Hematopoietic multipotent progenitor cell treated with erythropoietin and hydrocortisone succinate and interleukin-3 and kit ligand, for 15 days (in vitro differentiated cells): ENCODE measurements at regions not wholly inside any gene's neighbourhood (a gene's known extent, or its start where the extent isn't known, plus 50 kb on each side); places are given as distances from the start of the nearest gene placed in this dataset.
A peak's percentile ranks its signal among the peaks of the same experiment; 100 is the strongest.
"Not testable (repeated sequence)": the region's sequence is repeated elsewhere in the genome, so short reads cannot be mapped to it uniquely, and the experiment has no call there.

ENCODE experiments used
- DNase-seq: peaks from one replicate; pipeline ENCODE4 v3.0.0-alpha.2; 2015; ENCODE audit warnings: low spot score

GRCh38 chr17:51435641-51436091 lies 175.3 kb downstream of the UTP18 start:
- DNase-seq, result peak; percentile 17

- no peak for DNase-seq
Measured at GRCh38 chr17:51439395-51440229, 179.3 kb downstream of the UTP18 start.

- DNase-seq, result no peak
Measured at GRCh38 chr17:51441431-51441830, 181.1 kb downstream of the UTP18 start.

- no peak for DNase-seq
Measured at GRCh38 chr17:51442088-51442865, 181.9 kb downstream of the UTP18 start.

- no peak for DNase-seq
Measured at GRCh38 chr17:51443646-51444045, 183.3 kb downstream of the UTP18 start.

- no peak for DNase-seq
Measured at GRCh38 chr17:51445946-51446345, 185.6 kb downstream of the UTP18 start.

GRCh38 chr17:51454456-51454978 lies 194.2 kb downstream of the UTP18 start:
- no peak for DNase-seq

GRCh38 chr17:51455211-51455610 lies 194.9 kb downstream of the UTP18 start:
- DNase-seq, result no peak

- DNase-seq, result no peak
Measured at GRCh38 chr17:51455931-51456330, 195.6 kb downstream of the UTP18 start.

- DNase-seq, result no peak
Measured at GRCh38 chr17:51456942-51457341, 196.6 kb downstream of the UTP18 start.

GRCh38 chr17:51461578-51462004 lies 201.2 kb downstream of the UTP18 start:
- peak; percentile 44 for DNase-seq

GRCh38 chr17:51463353-51463752 lies 203.0 kb downstream of the UTP18 start:
- DNase-seq, result no peak

GRCh38 chr17:51467336-51467735 lies 207.0 kb downstream of the UTP18 start:
- no peak for DNase-seq

GRCh38 chr17:51472670-51473205 lies 212.4 kb downstream of the UTP18 start:
- DNase-seq, result no peak

- no peak for DNase-seq
Measured at GRCh38 chr17:51474764-51475163, 214.4 kb downstream of the UTP18 start.

GRCh38 chr17:51475730-51476129 lies 215.4 kb downstream of the UTP18 start:
- DNase-seq, result no peak

GRCh38 chr17:51479303-51479702 lies 219.0 kb downstream of the UTP18 start:
- no peak for DNase-seq

GRCh38 chr17:51481370-51481769 lies 221.0 kb downstream of the UTP18 start:
- DNase-seq, result no peak

- not testable (repeated sequence) for DNase-seq
Measured at GRCh38 chr17:51482248-51482647, 221.9 kb downstream of the UTP18 start.

GRCh38 chr17:51486091-51486490 lies 225.7 kb downstream of the UTP18 start:
- DNase-seq, result no peak

GRCh38 chr17:51486885-51487520 lies 226.7 kb downstream of the UTP18 start:
- DNase-seq, result no peak

GRCh38 chr17:51487947-51488346 lies 227.6 kb downstream of the UTP18 start:
- DNase-seq, result no peak
